ENCODE measurements at regions not wholly inside any gene's neighbourhood (a gene's known extent, or its start where the extent isn't known, plus 50 kb on each side); places are given as distances from the start of the nearest gene placed in this dataset.

- no peak for TF ChIP-seq HNRNPL (IDR thresholded peaks at IDR 0.05; ENCODE audit: low read depth, low read length)
- no peak for TF ChIP-seq L3MBTL2 (IDR thresholded peaks at IDR 0.05)
- no peak for TF ChIP-seq EP300 (IDR thresholded peaks at IDR 0.05; ENCODE audit: low read length)
- no peak for TF ChIP-seq ZNF639 (CRISPR knock-in tag; conservative IDR thresholded peaks at IDR 0.05 in 1 of 2, IDR thresholded peaks at IDR 0.05 in 1 of 2)
- TF ChIP-seq CBX3 (IDR thresholded peaks at IDR 0.05; ENCODE audit: borderline replicate concordance in 1 of 2, low read length in 2 of 2), result no peak
- no peak for TF ChIP-seq CBX8 (IDR thresholded peaks at IDR 0.05; ENCODE audit: borderline replicate concordance, extremely low read depth, low read depth, low read length, poor library complexity, severe bottlenecking)
- TF ChIP-seq E2F5 (CRISPR knock-in tag; IDR thresholded peaks at IDR 0.05), result no peak
- no peak for TF ChIP-seq ARID3B (CRISPR knock-in tag; IDR thresholded peaks at IDR 0.05; ENCODE audit: borderline replicate concordance)
- no peak for TF ChIP-seq SP1 (CRISPR knock-in tag; IDR thresholded peaks at IDR 0.05)
- no peak for TF ChIP-seq ZNF57 (CRISPR knock-in tag; IDR thresholded peaks at IDR 0.05)
- TF ChIP-seq THRA (IDR thresholded peaks at IDR 0.05), result no peak
- TF ChIP-seq CCAR2 (IDR thresholded peaks at IDR 0.05; ENCODE audit: low read depth, low read length), result no peak
- TF ChIP-seq ZNF609 (CRISPR knock-in tag; IDR thresholded peaks at IDR 0.05; ENCODE audit: borderline replicate concordance), result no peak
Measured at GRCh38 chr2:225122007-225122406, 79.7 kb upstream of the DOCK10 start.
